CD4-positive, alpha-beta T cell (primary cell): ENCODE measurements at regions not wholly inside any gene's neighbourhood (a gene's known extent, or its start where the extent isn't known, plus 50 kb on each side); places are given as distances from the start of the nearest gene placed in this dataset.

ENCODE experiments used
- ATAC-seq: fragments of 200-7000 bp; cut with Tn5 transposase; one replicate; pipeline ENCODE4 v1.10.0; 2022; ENCODE audit warnings: mild to moderate bottlenecking; ENCODE audit not compliant: poor library complexity
- CTCF ChIA-PET: fragments of 350-600 bp; sonication (Branson Sonifier 250); formaldehyde crosslinking; loops from one replicate; lab custom pipeline; 2021; ENCODE audit warnings: antibody characterized with exemption, inconsistent platforms; lab: Charles Lee
- POLR2A ChIA-PET: fragments of 350-600 bp; sonication (Branson Sonifier 250); formaldehyde crosslinking; loops from one replicate; lab custom pipeline; 2021; ENCODE audit warnings: antibody characterized with exemption, inconsistent platforms; lab: Charles Lee
- DNase-seq, 14 experiments: peaks; one replicate each; pipeline ENCODE4 v3.0.0-alpha.2; 2013 to 2020; ENCODE audit warnings: mixed read lengths in 2 of 14
- H3K27ac ChIP-seq, 2 donors: one replicate each; pipeline versions ENCODE4 v1.5.1 to v1.7.0; 2013; ENCODE audit warnings: low read length in 2 of 2, low read depth in 1 of 2, mild to moderate bottlenecking in 1 of 2
- H3K27me3 ChIP-seq, 2 experiments: 1 replicate in 1 of 2; 2 replicates in 1 of 2; pipeline versions ENCODE4 v1.6.1 to v1.7.0; 2013; ENCODE audit warnings: low read length in 2 of 2, control low read depth in 1 of 2, mild to moderate bottlenecking in 1 of 2, moderate library complexity in 1 of 2; ENCODE audit not compliant: insufficient read depth in 2 of 2, control insufficient read depth in 1 of 2
- H3K36me3 ChIP-seq: one replicate; pipeline ENCODE4 v1.6.1; 2013; ENCODE audit warnings: low read length, control low read depth; ENCODE audit not compliant: insufficient read depth
- H3K4me1 ChIP-seq: one replicate; pipeline ENCODE4 v1.6.1; 2013; ENCODE audit warnings: low read length, control low read depth; ENCODE audit not compliant: insufficient read depth
- H3K4me3 ChIP-seq: one replicate; pipeline ENCODE4 v1.5.1; 2013; ENCODE audit warnings: mild to moderate bottlenecking, low read length, moderate library complexity
- H3K9me3 ChIP-seq, 2 experiments: 1 replicate in 1 of 2; 2 replicates in 1 of 2; pipeline versions ENCODE4 v1.6.1 to v1.7.0; 2013; ENCODE audit warnings: low read length in 2 of 2, mild to moderate bottlenecking in 2 of 2, control low read depth in 1 of 2, moderate library complexity in 1 of 2; ENCODE audit not compliant: control insufficient read depth in 1 of 2, insufficient read depth in 1 of 2
- H3K27ac Mint-ChIP-seq: one replicate; pipeline ENCODE4 v1.8.0; 2020; ENCODE audit warnings: mixed read lengths
- H3K27me3 Mint-ChIP-seq: one replicate; pipeline ENCODE4 v1.8.0; 2021; ENCODE audit warnings: mixed read lengths
- H3K36me3 Mint-ChIP-seq: one replicate; pipeline ENCODE4 v1.8.0; 2021; ENCODE audit warnings: low read depth, mixed read lengths
- H3K4me1 Mint-ChIP-seq: one replicate; pipeline ENCODE4 v1.8.0; 2021; ENCODE audit warnings: low read depth, mixed read lengths
- H3K4me3 Mint-ChIP-seq: one replicate; pipeline ENCODE4 v1.8.0; 2020; ENCODE audit warnings: mild to moderate bottlenecking, mixed read lengths
- H3K9me3 Mint-ChIP-seq: one replicate; pipeline ENCODE4 v1.8.0; 2020; ENCODE audit warnings: mixed read lengths
- CTCF ChIP-seq: fragments of 200-600 bp; IDR thresholded peaks from one replicate; pipeline ENCODE4 v1.8.0; 2022; ENCODE audit warnings: antibody characterized with exemption, mild to moderate bottlenecking
- intact Hi-C, 2 experiments: fragments of 100-400 bp; cut with DNase I in 1 of 2; cut with micrococcal nuclease in 1 of 2; formaldehyde crosslinking; loops; one replicate each; pipeline versions ENCODE4 v1.15.1 to v1.9.0; 2023 to 2025; cut with DNase I, micrococcal nuclease

GRCh38 chr15:27642981-27643380 is 456.1 kb downstream of the OCA2 start:
- Mint-ChIP-seq H3K4me1 (no peaks in the 10 kb centered on the region), H3K27me3 (no peaks in the 10 kb centered on the region), H3K9me3 (peaks cover 14% of the 10 kb centered on the region), H3K27ac (no peak overlapping the region), H3K4me3 (no peak overlapping the region), H3K36me3 (no peaks in the 10 kb centered on the region)
- H3K4me3 ChIP-seq, result no peak overlapping the region
- TF ChIP-seq CTCF, result no peak
- peaks cover 7 to 17% of the 10 kb centered on the region in 2 experiments for H3K9me3 ChIP-seq
- H3K27ac ChIP-seq, result no peak overlapping the region
- ChIA-PET POLR2A (no interaction called here), CTCF (interaction anchor here (0.9 kb wide), 1 partner anchor 17 kb away, joined by 3 read pairs; no protein-coding TSS in a partner anchor)
- ATAC-seq, result no peak
- intact Hi-C loops, result no loop called here
- DNase-seq, result no peak
- no peaks in the 10 kb centered on the region for H3K27me3 ChIP-seq
- no peaks in the 10 kb centered on the region for H3K4me1 ChIP-seq
- H3K36me3 ChIP-seq, result no peaks in the 10 kb centered on the region

DNA sequence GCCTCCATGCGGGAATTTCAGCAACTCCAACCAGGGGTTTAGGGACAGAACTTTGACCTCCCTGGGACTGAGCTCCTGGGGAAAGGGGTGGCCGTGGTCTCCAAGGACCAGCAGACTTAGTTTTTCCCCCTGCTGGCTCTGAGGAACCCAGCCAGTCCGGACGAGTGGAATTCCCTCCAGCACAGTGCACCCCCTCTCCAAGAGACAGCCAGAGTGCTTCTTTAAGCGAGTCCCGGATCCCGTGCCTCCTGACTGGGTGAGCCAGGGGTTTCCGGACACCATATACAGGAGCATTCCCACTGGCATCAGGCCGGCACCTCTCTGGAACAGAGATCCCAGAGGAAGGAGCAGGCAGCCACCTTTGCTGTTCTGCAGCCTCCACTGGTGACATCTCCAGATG is 459.5 kb downstream of the OCA2 start:
- H3K4me1 Mint-ChIP-seq, result no peaks in the 10 kb centered on the region
- H3K36me3 Mint-ChIP-seq, result no peaks in the 10 kb centered on the region
- peaks cover 17% of the 10 kb centered on the region for H3K9me3 Mint-ChIP-seq
- H3K27ac Mint-ChIP-seq, result no peak overlapping the region
- Histone ChIP-seq H3K27me3 (no peaks in the 10 kb centered on the region), H3K4me1 (no peaks in the 10 kb centered on the region), H3K27ac (no peak overlapping the region), H3K36me3 (no peaks in the 10 kb centered on the region), H3K9me3 (peaks cover 7 to 16% of the 10 kb centered on the region in 2 experiments), H3K4me3 (no peak overlapping the region)
- CTCF ChIA-PET, result no interaction called here
- intact Hi-C loops, result no loop called here
- H3K4me3 Mint-ChIP-seq, result no peak overlapping the region
- H3K27me3 Mint-ChIP-seq, result no peaks in the 10 kb centered on the region
- TF ChIP-seq CTCF, result no peak
- POLR2A ChIA-PET, result no interaction called here
- DNase-seq (no peak), ATAC-seq (no peak)

DNA sequence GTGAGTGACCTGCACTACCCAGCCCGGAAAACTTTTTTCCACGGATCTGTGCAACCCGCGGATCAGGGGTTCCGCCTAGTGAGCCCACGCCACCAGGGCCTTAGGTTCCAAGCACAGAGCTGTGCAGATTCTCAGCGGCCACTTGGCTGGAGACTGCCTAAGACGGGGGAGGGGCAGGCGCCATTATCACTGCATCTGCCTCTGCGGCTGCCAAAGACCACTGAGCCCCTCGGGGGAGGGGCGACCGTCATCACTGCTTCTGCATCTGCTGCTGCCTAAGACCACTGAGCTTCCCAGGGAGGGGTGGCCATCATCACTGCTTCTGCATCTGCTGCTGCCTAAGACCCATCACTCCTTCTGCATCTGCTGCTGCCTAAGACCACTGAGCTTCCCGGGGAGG is 460.2 kb downstream of the OCA2 start:
- no peaks in the 10 kb centered on the region for H3K36me3 Mint-ChIP-seq
- Histone ChIP-seq H3K4me1 (no peaks in the 10 kb centered on the region), H3K27ac (no peak overlapping the region), H3K4me3 (no peak overlapping the region), H3K9me3 (peaks cover 7 to 14% of the 10 kb centered on the region in 2 experiments), H3K27me3 (no peaks in the 10 kb centered on the region), H3K36me3 (no peaks in the 10 kb centered on the region)
- no peaks in the 10 kb centered on the region for H3K27me3 Mint-ChIP-seq
- H3K27ac Mint-ChIP-seq, result no peak overlapping the region
- CTCF ChIA-PET, result no interaction called here
- DNase-seq (peak in 1 of 14 experiments; percentile 0), ATAC-seq (no peak)
- intact Hi-C loops, result no loop called here
- H3K4me1 Mint-ChIP-seq, result no peaks in the 10 kb centered on the region
- POLR2A ChIA-PET, result no interaction called here
- no peak overlapping the region for H3K4me3 Mint-ChIP-seq
- TF ChIP-seq CTCF, result no peak
- peaks cover 19% of the 10 kb centered on the region for H3K9me3 Mint-ChIP-seq
